Transverse colon (tissue), 4 donors: ENCODE measurements at regions not wholly inside any gene's neighbourhood (a gene's known extent, or its start where the extent isn't known, plus 50 kb on each side); places are given as distances from the start of the nearest gene placed in this dataset.

Experiments
- DNase-seq: peaks from one replicate; pipeline ENCODE4 v3.0.0-alpha.2; 2019
- H3K27ac ChIP-seq, 4 donors: fragments of 200-600 bp; sonication (generic); 2 replicates each; pipeline ENCODE4 v1.5.1; 2016 to 2018; ENCODE audit warnings: inconsistent platforms in 4 of 4
- H3K27me3 ChIP-seq: fragments of 200-600 bp; sonication (generic); 2 replicates; pipeline ENCODE4 v1.5.1; 2017; ENCODE audit warnings: inconsistent platforms
- H3K36me3 ChIP-seq, 4 donors: fragments of 200-600 bp; sonication (generic); 2 replicates each; pipeline ENCODE4 v1.5.1; 2017 to 2019; ENCODE audit warnings: inconsistent platforms in 4 of 4
- H3K4me1 ChIP-seq, 4 donors: fragments of 200-600 bp; sonication (generic); 2 replicates each; pipeline ENCODE4 v1.5.1; 2017 to 2020; ENCODE audit warnings: inconsistent platforms in 4 of 4
- H3K4me3 ChIP-seq, 4 donors: fragments of 200-600 bp; sonication (generic); 1 replicate in 1 of 4; 2 replicates in 3 of 4; pipeline versions ENCODE4 v1.5.1 to v1.6.1; 2017 to 2019; ENCODE audit warnings: inconsistent platforms in 4 of 4
- H3K9me3 ChIP-seq, 2 donors: fragments of 200-600 bp; sonication (generic); 2 replicates each; pipeline ENCODE4 v1.5.1; 2017 to 2019; ENCODE audit warnings: inconsistent platforms in 2 of 2
- EP300 ChIP-seq: sonication (generic); formaldehyde crosslinking; IDR thresholded peaks from one replicate; pipeline ENCODE4 v1.6.1; 2017; ENCODE audit warnings: antibody characterized with exemption, low read depth
- POLR2A ChIP-seq: fragments of 450-650 bp; IDR thresholded peaks from one replicate; pipeline ENCODE4 v1.6.1; 2016; ENCODE audit warnings: antibody characterized with exemption, mild to moderate bottlenecking, moderate library complexity
- POLR2AphosphoS5 ChIP-seq, 3 donors: sonication (generic); formaldehyde crosslinking; IDR thresholded peaks; one replicate each; pipeline ENCODE4 v1.6.1; 2016; ENCODE audit warnings: antibody characterized with exemption in 3 of 3
- WGBS, 2 donors: methylation state at CpG; one replicate each; pipeline ENCODE4 v1.1.5; 2018; ENCODE audit warnings: low coverage in 1 of 2; 5-methylcytosine and 5-hydroxymethylcytosine counted together
- in situ Hi-C, 4 donors: fragments of 200-750 bp; cut with MboI; loops; one replicate each; pipeline versions ENCODE4 v1.15.0 to v1.15.1; 2017; ENCODE audit warnings: low sequenced_read_pairs in 3 of 4, low pct_ligation_motif_present in 1 of 4, low pct_unique_long_range_greater_than_20kb in 1 of 4
- intact Hi-C: fragments of 100-400 bp; cut with DNase I; formaldehyde crosslinking; loops from one replicate; pipeline ENCODE4 v1.15.1; 2023; ENCODE audit warnings: low total_unique reads
- TF ChIP-seq, protein P1 (sequence below), 5 experiments: fragments of 200-600 bp in 3 of 5; fragments of 450-650 bp in 2 of 5; sonication (generic) in 3 of 5; IDR thresholded peaks; 1 replicate in 2 of 5; 2 replicates in 3 of 5; pipeline ENCODE4 v1.5.1; 2016 to 2017; ENCODE audit warnings: antibody characterized with exemption in 5 of 5, inconsistent platforms in 3 of 5, mild to moderate bottlenecking in 2 of 5, moderate library complexity in 1 of 5

DNA sequence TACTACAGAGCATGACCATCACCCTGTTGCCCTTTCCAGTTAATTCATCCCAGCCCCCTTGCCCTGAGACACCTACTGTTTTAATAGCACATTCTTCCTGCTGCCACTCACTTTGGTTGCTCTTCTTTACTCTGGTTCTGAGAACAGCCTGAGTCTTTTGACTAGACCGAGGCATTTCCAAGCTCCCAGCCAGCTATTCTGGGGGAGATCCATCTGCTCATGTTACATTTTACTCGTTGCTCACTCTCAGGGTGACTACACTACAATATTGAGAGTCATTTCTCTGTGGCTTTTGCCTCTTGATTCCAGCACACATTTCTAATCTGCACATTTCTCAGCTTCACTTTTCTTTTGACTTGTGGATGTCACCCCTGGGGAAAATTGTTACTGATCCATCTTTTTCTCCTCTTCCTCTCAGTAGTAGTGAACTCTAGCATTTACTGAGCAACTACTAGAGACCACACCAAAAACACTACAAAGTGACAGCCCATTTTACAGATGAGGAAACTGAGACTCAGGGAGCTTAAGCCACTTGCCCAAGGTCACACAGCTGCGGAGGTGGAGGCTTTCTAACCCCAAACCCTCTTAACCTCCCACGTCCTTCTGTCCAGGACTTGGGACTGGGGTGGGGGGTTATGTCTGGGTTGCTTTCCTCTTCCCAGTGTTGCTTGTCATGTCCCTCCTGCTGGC is 117.8 kb downstream of the C11orf91 start:
- 40 to 53% methylated on average over 2 to 4 of the region's 4 CpGs for WGBS, 2 donors
- Histone ChIP-seq H3K27ac (no peak overlapping the region), H3K4me3 (no peak overlapping the region), H3K9me3 (no peaks in the 10 kb centered on the region), H3K36me3 (no peaks in the 10 kb centered on the region), H3K4me1 (no peaks in the 10 kb centered on the region), H3K27me3 (no peaks in the 10 kb centered on the region)
- DNase-seq, result no peak
- intact Hi-C loops, result no loop called here
- in situ Hi-C loops, result no loop called here
- TF ChIP-seq POLR2AphosphoS5 (IDR thresholded peaks at IDR 0.05), result no peak
- TF ChIP-seq EP300, result no peak
- no peak for TF ChIP-seq POLR2A
- TF ChIP-seq, protein P1, sequence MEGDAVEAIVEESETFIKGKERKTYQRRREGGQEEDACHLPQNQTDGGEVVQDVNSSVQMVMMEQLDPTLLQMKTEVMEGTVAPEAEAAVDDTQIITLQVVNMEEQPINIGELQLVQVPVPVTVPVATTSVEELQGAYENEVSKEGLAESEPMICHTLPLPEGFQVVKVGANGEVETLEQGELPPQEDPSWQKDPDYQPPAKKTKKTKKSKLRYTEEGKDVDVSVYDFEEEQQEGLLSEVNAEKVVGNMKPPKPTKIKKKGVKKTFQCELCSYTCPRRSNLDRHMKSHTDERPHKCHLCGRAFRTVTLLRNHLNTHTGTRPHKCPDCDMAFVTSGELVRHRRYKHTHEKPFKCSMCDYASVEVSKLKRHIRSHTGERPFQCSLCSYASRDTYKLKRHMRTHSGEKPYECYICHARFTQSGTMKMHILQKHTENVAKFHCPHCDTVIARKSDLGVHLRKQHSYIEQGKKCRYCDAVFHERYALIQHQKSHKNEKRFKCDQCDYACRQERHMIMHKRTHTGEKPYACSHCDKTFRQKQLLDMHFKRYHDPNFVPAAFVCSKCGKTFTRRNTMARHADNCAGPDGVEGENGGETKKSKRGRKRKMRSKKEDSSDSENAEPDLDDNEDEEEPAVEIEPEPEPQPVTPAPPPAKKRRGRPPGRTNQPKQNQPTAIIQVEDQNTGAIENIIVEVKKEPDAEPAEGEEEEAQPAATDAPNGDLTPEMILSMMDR (IDR thresholded peaks at IDR 0.05), result no peak

DNA sequence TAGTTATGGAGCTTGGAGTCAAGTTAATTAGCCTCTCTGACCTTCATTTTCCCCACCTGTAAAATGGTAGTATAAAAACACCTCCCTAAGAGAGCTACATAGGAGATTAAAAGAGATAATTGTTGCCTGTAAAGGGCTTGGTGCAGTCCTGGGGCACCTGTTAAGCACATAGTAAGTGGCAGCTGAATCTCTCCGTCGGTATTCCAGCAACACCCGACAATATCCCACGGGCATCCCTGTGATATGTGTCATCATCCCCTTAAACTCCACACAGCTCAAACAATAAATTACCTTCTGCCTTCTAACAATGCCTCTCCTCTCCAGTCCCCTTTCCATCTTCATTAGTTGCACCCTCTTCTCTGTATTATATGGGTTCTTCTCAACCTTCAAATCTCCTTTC is 121.5 kb downstream of the C11orf91 start:
- H3K9me3 ChIP-seq, result no peaks in the 10 kb centered on the region
- H3K36me3 ChIP-seq, result no peaks in the 10 kb centered on the region
- no peak overlapping the region for H3K27ac ChIP-seq
- in situ Hi-C loops, result no loop called here
- WGBS, 2 donors, result 90 to 97% methylated on average over 2 to 4 of the region's 4 CpGs
- TF ChIP-seq, protein P1 (IDR thresholded peaks at IDR 0.05), result no peak
- intact Hi-C loops, result no loop called here
- no peak for DNase-seq
- no peak overlapping the region for H3K4me3 ChIP-seq
- no peaks in the 10 kb centered on the region for H3K4me1 ChIP-seq
- H3K27me3 ChIP-seq, result peaks cover 5% of the 10 kb centered on the region

DNA sequence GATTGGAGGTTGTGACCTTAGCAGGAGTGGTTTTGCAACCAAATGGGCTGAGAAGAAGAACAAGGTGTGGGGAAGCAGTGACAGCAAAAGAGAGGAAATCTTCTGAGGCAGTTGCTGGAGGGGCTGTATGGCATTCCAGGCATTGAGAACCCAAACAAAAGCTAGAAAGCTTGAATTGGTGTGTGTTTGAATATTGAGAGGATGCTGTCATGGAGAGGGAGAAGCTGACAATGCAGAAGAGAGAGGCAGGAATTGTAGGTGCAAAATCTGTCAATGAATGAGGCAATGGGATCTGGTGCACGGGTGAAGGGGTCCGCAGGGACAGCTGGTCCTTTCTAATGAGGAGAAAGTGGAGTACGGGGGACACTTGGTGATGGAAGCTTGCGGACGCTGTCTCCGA is 123.4 kb downstream of the C11orf91 start:
- in situ Hi-C loops (no loop called here), intact Hi-C loops (no loop called here)
- no peak for TF ChIP-seq EP300
- H3K36me3 ChIP-seq, result no peaks in the 10 kb centered on the region
- H3K27ac ChIP-seq, result no peak overlapping the region
- H3K27me3 ChIP-seq, result peaks cover 5% of the 10 kb centered on the region
- no peaks in the 10 kb centered on the region for H3K9me3 ChIP-seq
- WGBS, 2 donors, result 82 to 88% methylated on average over 6 of the region's 6 CpGs
- no peak for DNase-seq
- H3K4me3 ChIP-seq, result no peak overlapping the region
- no peaks in the 10 kb centered on the region for H3K4me1 ChIP-seq

DNA sequence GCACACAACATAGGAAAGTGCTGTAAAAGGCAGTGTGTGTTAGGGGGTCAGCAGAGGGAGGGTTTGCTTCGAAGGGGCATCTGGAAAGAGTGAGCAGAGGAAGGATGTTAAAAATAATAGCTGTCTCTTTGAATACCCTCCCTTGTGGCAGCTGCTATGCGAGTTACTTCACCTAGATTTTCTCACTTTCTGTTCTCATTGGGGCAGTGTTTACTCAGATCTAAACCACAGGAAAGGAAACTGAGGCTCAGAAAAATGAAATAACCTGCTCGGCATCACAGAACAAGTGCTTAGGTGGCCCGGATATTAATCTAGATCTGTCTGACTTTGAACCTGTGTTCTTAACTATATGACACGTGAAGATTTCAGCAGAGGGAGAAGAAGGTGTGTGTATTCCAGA is 125.3 kb downstream of the C11orf91 start:
- no peak overlapping the region for H3K4me3 ChIP-seq
- H3K27me3 ChIP-seq, result peaks cover 5% of the 10 kb centered on the region
- WGBS, 2 donors, result 50 to 53% methylated on average over 5 of the region's 5 CpGs
- no peaks in the 10 kb centered on the region for H3K4me1 ChIP-seq
- no peak for TF ChIP-seq POLR2A
- TF ChIP-seq EP300, result no peak
- TF ChIP-seq, protein P1 (IDR thresholded peaks at IDR 0.05), result no peak
- TF ChIP-seq POLR2AphosphoS5 (IDR thresholded peaks at IDR 0.05), result no peak
- in situ Hi-C loops (no loop called here), intact Hi-C loops (no loop called here)
- no peak overlapping the region for H3K27ac ChIP-seq
- H3K9me3 ChIP-seq, result no peaks in the 10 kb centered on the region
- DNase-seq, result no peak
- H3K36me3 ChIP-seq, result no peaks in the 10 kb centered on the region

DNA sequence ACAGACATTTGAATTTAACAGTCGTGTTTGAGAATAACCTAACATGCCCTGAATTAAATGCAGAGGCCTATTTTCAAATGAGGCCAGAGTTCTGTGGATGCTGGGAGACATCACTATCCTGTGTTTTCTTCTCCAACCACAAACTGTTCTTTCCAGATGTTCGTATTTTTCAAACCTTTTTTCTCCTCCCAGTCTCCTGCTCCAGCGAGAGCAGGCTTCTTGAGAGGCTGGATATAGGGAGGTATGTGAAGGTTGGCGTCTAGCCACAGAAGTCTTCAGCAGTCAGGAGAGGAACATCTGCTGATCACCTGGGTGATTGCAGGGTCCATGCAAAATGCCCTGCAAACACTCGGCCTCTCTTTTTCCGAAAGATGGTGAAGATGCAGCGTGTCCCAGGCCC is 126.3 kb downstream of the C11orf91 start:
- intact Hi-C loops (no loop called here), in situ Hi-C loops (no loop called here)
- Histone ChIP-seq H3K9me3 (no peaks in the 10 kb centered on the region), H3K36me3 (no peaks in the 10 kb centered on the region), H3K27ac (no peak overlapping the region), H3K4me1 (no peaks in the 10 kb centered on the region), H3K27me3 (peaks cover 5% of the 10 kb centered on the region), H3K4me3 (no peak overlapping the region)
- TF ChIP-seq, protein P1 (IDR thresholded peaks at IDR 0.05), result no peak
- TF ChIP-seq POLR2AphosphoS5 (IDR thresholded peaks at IDR 0.05), result no peak
- no peak for TF ChIP-seq EP300
- TF ChIP-seq POLR2A, result no peak
- DNase-seq, result no peak
- WGBS, 2 donors, result 71 to 79% methylated on average over 4 to 7 of the region's 7 CpGs
